ENCODE measurements at regions not wholly inside any gene's neighbourhood (a gene's known extent, or its start where the extent isn't known, plus 50 kb on each side); places are given as distances from the start of the nearest gene placed in this dataset.

DNA sequence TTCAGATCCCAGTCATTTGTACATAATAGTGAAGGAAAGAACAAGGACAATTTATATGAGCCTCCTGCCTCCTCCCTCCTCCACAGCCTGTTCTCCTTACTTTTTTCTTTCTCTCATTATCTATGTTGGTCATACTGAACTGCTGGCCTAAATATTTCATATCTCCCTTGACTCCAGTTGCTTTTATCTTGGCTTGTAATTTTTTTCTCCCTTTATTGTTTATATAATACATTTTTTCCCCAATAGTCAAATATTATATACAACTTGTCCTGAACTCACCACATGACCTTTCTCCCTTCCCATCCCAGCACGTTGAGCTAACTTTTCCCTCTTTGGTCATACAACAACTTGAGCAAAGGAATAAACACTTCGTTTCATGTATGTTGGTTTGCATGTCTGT lies 752.1 kb downstream of the LTN1 start:
- DNase-seq (ENCODE audit: low spot score), result no peak
- Histone ChIP-seq H3K4me3 (no peak overlapping the region), H3K27ac (no peak overlapping the region)
- TF ChIP-seq, protein P1, sequence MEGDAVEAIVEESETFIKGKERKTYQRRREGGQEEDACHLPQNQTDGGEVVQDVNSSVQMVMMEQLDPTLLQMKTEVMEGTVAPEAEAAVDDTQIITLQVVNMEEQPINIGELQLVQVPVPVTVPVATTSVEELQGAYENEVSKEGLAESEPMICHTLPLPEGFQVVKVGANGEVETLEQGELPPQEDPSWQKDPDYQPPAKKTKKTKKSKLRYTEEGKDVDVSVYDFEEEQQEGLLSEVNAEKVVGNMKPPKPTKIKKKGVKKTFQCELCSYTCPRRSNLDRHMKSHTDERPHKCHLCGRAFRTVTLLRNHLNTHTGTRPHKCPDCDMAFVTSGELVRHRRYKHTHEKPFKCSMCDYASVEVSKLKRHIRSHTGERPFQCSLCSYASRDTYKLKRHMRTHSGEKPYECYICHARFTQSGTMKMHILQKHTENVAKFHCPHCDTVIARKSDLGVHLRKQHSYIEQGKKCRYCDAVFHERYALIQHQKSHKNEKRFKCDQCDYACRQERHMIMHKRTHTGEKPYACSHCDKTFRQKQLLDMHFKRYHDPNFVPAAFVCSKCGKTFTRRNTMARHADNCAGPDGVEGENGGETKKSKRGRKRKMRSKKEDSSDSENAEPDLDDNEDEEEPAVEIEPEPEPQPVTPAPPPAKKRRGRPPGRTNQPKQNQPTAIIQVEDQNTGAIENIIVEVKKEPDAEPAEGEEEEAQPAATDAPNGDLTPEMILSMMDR (IDR thresholded peaks at IDR 0.05), result no peak

DNA sequence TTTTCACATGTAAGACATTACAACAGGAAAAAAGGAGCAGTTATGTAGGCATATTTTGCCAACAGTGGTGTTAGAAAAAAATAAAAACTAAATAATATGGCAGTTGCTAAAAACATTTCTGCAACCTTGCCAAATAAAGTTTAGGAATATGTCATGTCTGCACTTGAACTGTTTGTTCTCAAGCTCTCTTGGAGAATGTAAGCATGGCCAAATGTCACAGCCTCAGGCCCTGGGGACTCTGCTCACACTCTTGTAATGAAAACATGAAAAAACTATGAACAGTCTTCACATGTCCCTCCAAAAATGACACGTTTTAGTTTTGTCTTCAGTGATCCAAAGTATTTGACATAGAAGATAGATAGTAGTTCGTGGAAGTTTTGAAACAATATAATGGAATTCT lies 753.3 kb downstream of the LTN1 start:
- H3K4me3 ChIP-seq, result no peak overlapping the region
- TF ChIP-seq, protein P1 (IDR thresholded peaks at IDR 0.05), result no peak
- peak overlapping the region in 1 of 2 donors; percentile 5 for H3K27ac ChIP-seq
- DNase-seq (ENCODE audit: low spot score), result no peak

DNA sequence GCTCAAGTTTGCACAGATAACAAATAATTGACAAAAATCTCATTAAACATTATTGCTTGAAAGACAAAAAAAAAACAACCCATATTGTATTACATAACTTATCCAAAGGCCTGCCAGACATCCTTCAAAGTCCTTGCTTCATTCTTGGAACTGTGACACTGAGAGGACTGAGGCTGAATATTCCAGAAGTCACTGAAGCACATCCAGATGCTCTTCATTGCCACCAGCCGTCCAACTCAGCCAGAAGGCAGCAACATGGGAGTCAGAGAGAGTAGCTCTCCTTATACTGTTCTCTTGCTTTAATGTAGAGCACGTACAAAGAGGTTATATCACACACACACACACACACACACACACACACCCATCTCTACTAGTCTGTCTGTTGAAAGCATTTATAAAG lies 755.0 kb downstream of the LTN1 start:
- Histone ChIP-seq H3K27ac (no peak overlapping the region), H3K4me3 (no peak overlapping the region)
- TF ChIP-seq, protein P1 (IDR thresholded peaks at IDR 0.05), result no peak
- DNase-seq (ENCODE audit: low spot score), result no peak

DNA sequence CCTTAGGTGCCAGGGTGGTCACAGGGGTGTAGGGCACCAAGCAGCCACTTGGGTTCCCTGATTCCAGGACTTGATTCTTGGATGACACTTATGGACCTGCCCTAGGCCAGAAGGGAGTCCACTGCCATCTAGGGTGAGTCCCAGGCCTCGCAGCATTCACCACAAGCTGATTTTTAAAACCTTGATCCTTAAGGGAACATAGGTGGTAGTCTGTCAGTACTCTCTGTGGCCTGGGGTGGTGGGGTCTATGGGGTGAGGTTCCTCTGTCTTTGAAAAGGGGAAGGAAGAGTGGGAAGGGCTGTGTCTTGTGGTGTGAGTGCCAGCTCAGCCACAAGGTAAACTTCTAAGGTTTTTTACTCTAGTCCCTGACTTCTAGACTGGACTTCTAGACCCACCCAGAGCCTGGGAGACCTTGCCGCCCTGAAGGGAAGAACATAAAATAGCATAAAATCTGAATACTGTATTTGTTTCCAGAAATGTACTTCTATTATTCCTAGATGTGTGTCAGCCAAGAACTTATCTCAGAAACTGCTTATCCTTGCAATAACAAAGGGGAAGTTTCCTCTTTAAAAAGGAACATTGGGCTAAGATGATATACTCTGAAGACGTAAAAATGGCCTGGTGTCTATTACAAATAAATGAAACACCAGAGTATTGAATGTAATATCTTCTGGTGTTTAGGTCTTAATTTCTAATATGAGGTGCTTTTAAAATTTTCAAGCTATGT lies 757.3 kb downstream of the LTN1 start:
- DNase-seq (ENCODE audit: low spot score), result no peak
- Histone ChIP-seq H3K27ac (peak overlapping the region in 1 of 2 donors; percentile 39), H3K4me3 (no peak overlapping the region)
- TF ChIP-seq, protein P1 (IDR thresholded peaks at IDR 0.05), result no peak

DNA sequence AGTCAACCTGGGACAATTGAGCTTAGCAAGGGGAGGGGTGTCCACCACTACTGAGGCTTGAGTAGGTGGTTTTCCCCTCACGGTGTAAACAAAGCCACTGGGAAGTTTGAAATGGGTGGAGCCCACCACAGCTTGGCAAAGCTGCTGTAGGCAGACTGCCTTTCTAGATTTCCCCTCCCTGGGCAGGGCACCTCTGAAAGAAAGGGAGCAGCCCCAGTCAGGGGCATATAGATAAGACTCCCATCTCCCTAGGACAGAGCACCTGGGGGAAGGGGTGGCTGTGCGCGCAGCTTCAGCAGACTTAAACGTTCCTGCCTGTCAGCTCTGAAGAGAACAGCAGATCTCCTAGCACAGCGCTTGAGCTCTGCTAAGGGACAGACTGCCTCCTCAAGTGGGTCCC lies 758.4 kb downstream of the LTN1 start:
- no peak for DNase-seq (ENCODE audit: low spot score)

DNA sequence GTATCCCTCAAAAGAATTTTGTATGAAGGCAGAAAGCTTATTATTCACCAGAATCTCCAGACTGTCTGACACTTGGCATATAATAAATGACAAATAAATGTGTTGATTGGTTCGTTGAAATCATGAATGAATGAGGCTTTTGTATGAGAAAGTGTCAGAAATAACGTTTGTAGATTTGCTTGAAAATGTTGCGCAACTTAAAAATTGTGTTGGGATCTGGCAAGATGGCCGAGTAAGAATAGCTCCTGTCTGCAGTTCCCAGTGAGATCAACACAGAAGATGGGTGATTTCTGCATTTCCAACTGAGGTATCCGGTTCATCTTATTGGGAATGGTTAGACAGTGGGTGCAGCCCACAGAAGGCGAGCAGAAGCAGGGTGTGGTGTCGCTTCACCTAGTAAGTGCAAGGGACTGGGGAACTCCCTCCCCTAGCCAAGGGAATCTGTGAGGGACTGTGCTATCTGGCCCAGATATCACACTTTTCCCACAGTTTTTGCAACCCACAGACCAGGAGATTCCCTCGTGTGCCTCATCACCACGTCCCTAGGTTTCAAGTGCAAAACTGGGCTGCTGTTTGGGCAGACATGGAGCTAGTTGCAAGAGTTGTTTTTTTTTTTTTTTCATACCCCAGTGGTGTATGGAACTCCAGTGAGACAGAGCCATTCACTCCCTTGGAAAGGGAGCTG lies 759.0 kb downstream of the LTN1 start:
- TF ChIP-seq, protein P1 (IDR thresholded peaks at IDR 0.05), result no peak
- DNase-seq (ENCODE audit: low spot score), result no peak
- H3K4me3 ChIP-seq, result no peak overlapping the region
- no peak overlapping the region for H3K27ac ChIP-seq

More for the DNA sequence above, 758.4 kb downstream of the LTN1 start:
- H3K4me3 ChIP-seq, result no peak overlapping the region
- H3K27ac ChIP-seq, result no peak overlapping the region
- TF ChIP-seq, protein P1 (IDR thresholded peaks at IDR 0.05), result no peak

DNA sequence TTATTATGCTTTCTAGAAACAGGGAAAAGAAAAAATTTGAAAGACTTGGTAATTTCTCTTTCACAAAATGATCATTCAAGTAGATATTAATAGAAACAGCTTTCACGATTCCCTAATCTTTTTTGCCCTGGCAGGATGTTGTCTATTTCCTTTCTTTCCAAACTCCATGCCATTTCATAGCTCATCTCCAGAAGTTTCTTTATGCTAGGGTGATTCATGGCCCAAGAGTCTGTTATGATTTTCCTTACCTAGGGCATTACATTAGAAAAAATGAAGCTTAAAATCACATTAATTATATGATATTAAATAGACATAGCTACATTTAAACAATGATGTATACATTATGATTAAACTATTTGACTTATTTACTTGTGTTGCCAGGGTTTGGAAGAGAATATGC lies 762.1 kb downstream of the LTN1 start:
- TF ChIP-seq, protein P1 (IDR thresholded peaks at IDR 0.05), result no peak
- DNase-seq (ENCODE audit: low spot score), result no peak
- Histone ChIP-seq H3K4me3 (no peak overlapping the region), H3K27ac (no peak overlapping the region)

Measured in coronary artery (tissue), 2 donors.